Keratinocyte (primary cell): ENCODE measurements at regions not wholly inside any gene's neighbourhood (a gene's known extent, or its start where the extent isn't known, plus 50 kb on each side); places are given as distances from the start of the nearest gene placed in this dataset.

Experiments
- DNase-seq: peaks from one replicate; pipeline ENCODE4 v3.0.0-alpha.2; 2011; ENCODE audit warnings: low read depth, missing footprints, low spot score
- FAIRE-seq: peaks from 2 replicates; lab custom pipeline; 2011; peaks lifted over from hg19 to GRCh38; lab: Jason Lieb, UNC
- H2AFZ ChIP-seq: 2 replicates; pipeline ENCODE4 v1.6.0; 2012; ENCODE audit warnings: low read length, control low read depth, inconsistent platforms; ENCODE audit not compliant: control insufficient read depth
- H3K27ac ChIP-seq: 2 replicates; pipeline ENCODE4 v1.5.1; 2011; ENCODE audit warnings: low read length; ENCODE audit not compliant: control insufficient read depth, insufficient read depth
- H3K27me3 ChIP-seq: 3 replicates; pipeline ENCODE4 v1.6.0; 2011; ENCODE audit warnings: low read length; ENCODE audit not compliant: control insufficient read depth, insufficient read depth; ENCODE audit errors: extremely low read depth
- H3K36me3 ChIP-seq, 2 experiments: 2 replicates in 1 of 2; 3 replicates in 1 of 2; pipeline ENCODE4 v1.5.1; 2011; ENCODE audit warnings: low read length in 2 of 2, mild to moderate bottlenecking in 1 of 2; ENCODE audit not compliant: control insufficient read depth in 2 of 2, insufficient read depth in 2 of 2; ENCODE audit errors: extremely low read depth in 1 of 2
- H3K4me1 ChIP-seq: 3 replicates; pipeline ENCODE4 v1.5.1; 2011; ENCODE audit warnings: low read length; ENCODE audit not compliant: control insufficient read depth, insufficient read depth; ENCODE audit errors: extremely low read depth
- H3K4me2 ChIP-seq: 3 replicates; pipeline ENCODE4 v1.6.0; 2011; ENCODE audit warnings: low read depth, low read length; ENCODE audit not compliant: control insufficient read depth, insufficient read depth; ENCODE audit errors: extremely low read depth
- H3K4me3 ChIP-seq, 3 experiments: fragments of 200-600 bp in 1 of 3; sonication (generic) in 1 of 3; 2 replicates in 2 of 3; 3 replicates in 1 of 3; pipeline ENCODE4 v1.5.1; 2011 to 2016; ENCODE audit warnings: low read length in 3 of 3, mild to moderate bottlenecking in 3 of 3, control low read depth in 2 of 3, inconsistent platforms in 1 of 3, low read depth in 1 of 3, mixed read lengths in 1 of 3, mixed run types in 1 of 3, moderate library complexity in 1 of 3; ENCODE audit not compliant: control insufficient read depth in 2 of 3, insufficient read depth in 2 of 3; ENCODE audit errors: extremely low read depth in 1 of 3
- H3K79me2 ChIP-seq: 2 replicates; pipeline ENCODE4 v1.6.0; 2012; ENCODE audit warnings: low read length; ENCODE audit not compliant: control insufficient read depth, insufficient read depth
- H3K9ac ChIP-seq: 3 replicates; pipeline ENCODE4 v1.6.0; 2011; ENCODE audit warnings: low read length; ENCODE audit not compliant: control insufficient read depth, insufficient read depth; ENCODE audit errors: extremely low read depth
- H3K9me1 ChIP-seq: 3 replicates; pipeline ENCODE4 v1.6.0; 2011; ENCODE audit warnings: low read length; ENCODE audit not compliant: control insufficient read depth, insufficient read depth; ENCODE audit errors: extremely low read depth
- H3K9me3 ChIP-seq: 2 replicates; pipeline ENCODE4 v1.5.1; 2012; ENCODE audit warnings: low read depth, low read length; ENCODE audit not compliant: control insufficient read depth
- H4K20me1 ChIP-seq: 3 replicates; pipeline ENCODE4 v1.6.0; 2011; ENCODE audit warnings: low read length; ENCODE audit not compliant: control insufficient read depth, insufficient read depth; ENCODE audit errors: extremely low read depth
- CTCF ChIP-seq, 3 experiments: IDR thresholded peaks in 1 of 3; conservative IDR thresholded peaks in 1 of 3; optimal IDR thresholded peaks in 1 of 3; 2 replicates in 2 of 3; 3 replicates in 1 of 3; pipeline versions ENCODE3 to v1.5.1; 2011; ENCODE audit warnings: low read length in 3 of 3, mild to moderate bottlenecking in 3 of 3, moderate library complexity in 2 of 3, control low read depth in 1 of 3, inconsistent platforms in 1 of 3; ENCODE audit not compliant: insufficient read depth in 2 of 3; ENCODE audit errors: extremely low read depth in 1 of 3
- EZH2 ChIP-seq: IDR thresholded peaks from one replicate; pipeline ENCODE4 v1.6.1; 2012; ENCODE audit warnings: inconsistent platforms, mild to moderate bottlenecking, low read length, moderate library complexity
- dilution Hi-C: fragments of 300-500 bp; cut with MboI; formaldehyde crosslinking; loops from one replicate; pipeline ENCODE4 v1.7.0; 2020; ENCODE audit warnings: low sequenced_read_pairs; ENCODE audit not compliant: extremely low pct_ligation_motif_present

- Histone ChIP-seq H3K36me3 (no peaks in the 10 kb centered on the region), H4K20me1 (no peaks in the 10 kb centered on the region), H3K9me1 (no peaks in the 10 kb centered on the region), H3K4me2 (no peak overlapping the region), H3K9ac (no peak overlapping the region), H3K79me2 (no peaks in the 10 kb centered on the region), H2AFZ (no peak overlapping the region), H3K27me3 (no peaks in the 10 kb centered on the region), H3K4me1 (peaks cover 30% of the 10 kb centered on the region), H3K4me3 (no peak overlapping the region), H3K27ac (no peak overlapping the region), H3K9me3 (no peaks in the 10 kb centered on the region)
- TF ChIP-seq EZH2 (no peak), CTCF (optimal IDR thresholded peaks at IDR 0.05 in 1 of 3, IDR thresholded peaks at IDR 0.05 in 1 of 3, conservative IDR thresholded peaks at IDR 0.05 in 1 of 3; ENCODE audit: extremely low read depth in 1 of 3, insufficient read depth in 2 of 3, low read length in 3 of 3) (no peak)
- no peak for DNase-seq
- FAIRE-seq, result no peak
- dilution Hi-C loops, result no loop called here
Measured at GRCh38 chr10:3423384-3423783, 250.8 kb upstream of the PITRM1 start.

GRCh38 chr10:3422282-3422681, 249.7 kb upstream of the PITRM1 start:
- Histone ChIP-seq H3K4me1 (peaks cover 30% of the 10 kb centered on the region), H4K20me1 (no peaks in the 10 kb centered on the region), H3K79me2 (no peaks in the 10 kb centered on the region), H3K9ac (no peak overlapping the region), H3K27ac (no peak overlapping the region), H3K4me2 (no peak overlapping the region), H3K4me3 (no peak overlapping the region), H3K27me3 (no peaks in the 10 kb centered on the region), H3K36me3 (no peaks in the 10 kb centered on the region), H3K9me3 (no peaks in the 10 kb centered on the region), H2AFZ (no peak overlapping the region), H3K9me1 (no peaks in the 10 kb centered on the region)
- no peak for FAIRE-seq
- DNase-seq, result no peak
- dilution Hi-C loops, result no loop called here
- TF ChIP-seq EZH2 (no peak), CTCF (optimal IDR thresholded peaks at IDR 0.05 in 1 of 3, IDR thresholded peaks at IDR 0.05 in 1 of 3, conservative IDR thresholded peaks at IDR 0.05 in 1 of 3; ENCODE audit: extremely low read depth in 1 of 3, insufficient read depth in 2 of 3, low read length in 3 of 3) (no peak)
